HG02981 (cell line): ENCODE measurements at regions not wholly inside any gene's neighbourhood (a gene's known extent, or its start where the extent isn't known, plus 50 kb on each side); places are given as distances from the start of the nearest gene placed in this dataset.

Source experiments
- ATAC-seq: cut with Tn5 transposase; IDR thresholded peaks from one replicate; pipeline ENCODE4 v1.9.1; 2021; ENCODE audit warnings: mild to moderate bottlenecking, moderate library complexity; ENCODE audit not compliant: unreplicated experiment

- no peak for ATAC-seq
Measured at GRCh38 chr10:3229815-3230214, 57.2 kb upstream of the PITRM1 start.

GRCh38 chr10:3228629-3228945 lies 56.0 kb upstream of the PITRM1 start:
- no peak for ATAC-seq

GRCh38 chr10:3226960-3227744 lies 54.6 kb upstream of the PITRM1 start:
- ATAC-seq = no peak

DNA sequence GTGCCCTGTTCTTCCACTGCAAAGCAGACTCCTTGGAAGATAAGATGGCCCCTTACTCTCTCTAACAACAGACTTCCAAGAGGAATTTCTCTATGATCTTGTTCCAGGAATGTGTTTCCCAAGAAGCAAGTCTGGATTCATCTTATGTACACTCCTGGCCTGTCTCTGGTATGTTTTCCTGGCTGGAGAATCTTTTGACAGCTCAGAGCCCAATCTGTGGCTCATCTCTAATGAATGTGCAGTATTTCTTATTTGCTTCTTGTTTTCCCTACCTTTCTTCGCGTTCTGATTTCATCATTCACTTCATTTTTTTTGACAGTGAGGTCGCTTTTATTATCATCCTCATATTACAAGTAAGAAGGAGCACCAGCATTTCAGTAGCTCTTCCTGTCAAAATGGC lies 53.0 kb upstream of the PITRM1 start:
- no peak for ATAC-seq

- no peak for ATAC-seq
Measured at GRCh38 chr10:3224241-3224640, 51.7 kb upstream of the PITRM1 start.

GRCh38 chr10:3222626-3223025 lies 50.0 kb upstream of the PITRM1 start:
- no peak for ATAC-seq
